NOMO-1 treated with DMSO at 0.1 percent for 48 hours (cell line): ENCODE measurements at regions not wholly inside any gene's neighbourhood (a gene's known extent, or its start where the extent isn't known, plus 50 kb on each side); places are given as distances from the start of the nearest gene placed in this dataset.

Source experiments
- DNase-seq: peaks from one replicate; lab custom pipeline; 2025; ENCODE audit not compliant: unreplicated experiment; lab: John Stamatoyannopoulos, UW

DNA sequence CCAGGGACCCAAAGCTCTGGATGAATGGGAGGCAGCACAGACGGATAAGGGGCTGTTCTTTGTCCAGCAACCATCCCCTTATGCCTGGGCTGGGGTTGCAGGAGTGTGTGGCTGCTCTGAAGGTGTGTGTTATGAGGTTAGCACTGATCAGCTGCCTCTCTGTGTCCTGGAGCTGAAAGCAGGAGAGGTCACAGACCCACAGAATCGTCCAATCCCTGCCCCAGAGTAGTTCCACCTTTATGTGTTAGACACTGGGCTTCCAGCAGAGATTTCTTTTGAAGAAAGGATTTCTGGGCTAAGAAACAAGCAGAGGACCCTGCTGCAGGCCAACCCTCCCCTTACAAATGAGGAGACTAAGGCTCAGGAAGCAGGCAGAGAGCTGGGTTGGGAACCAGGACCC, 62.4 kb downstream of the ARL6IP4 start:
- DNase-seq = no peak

DNA sequence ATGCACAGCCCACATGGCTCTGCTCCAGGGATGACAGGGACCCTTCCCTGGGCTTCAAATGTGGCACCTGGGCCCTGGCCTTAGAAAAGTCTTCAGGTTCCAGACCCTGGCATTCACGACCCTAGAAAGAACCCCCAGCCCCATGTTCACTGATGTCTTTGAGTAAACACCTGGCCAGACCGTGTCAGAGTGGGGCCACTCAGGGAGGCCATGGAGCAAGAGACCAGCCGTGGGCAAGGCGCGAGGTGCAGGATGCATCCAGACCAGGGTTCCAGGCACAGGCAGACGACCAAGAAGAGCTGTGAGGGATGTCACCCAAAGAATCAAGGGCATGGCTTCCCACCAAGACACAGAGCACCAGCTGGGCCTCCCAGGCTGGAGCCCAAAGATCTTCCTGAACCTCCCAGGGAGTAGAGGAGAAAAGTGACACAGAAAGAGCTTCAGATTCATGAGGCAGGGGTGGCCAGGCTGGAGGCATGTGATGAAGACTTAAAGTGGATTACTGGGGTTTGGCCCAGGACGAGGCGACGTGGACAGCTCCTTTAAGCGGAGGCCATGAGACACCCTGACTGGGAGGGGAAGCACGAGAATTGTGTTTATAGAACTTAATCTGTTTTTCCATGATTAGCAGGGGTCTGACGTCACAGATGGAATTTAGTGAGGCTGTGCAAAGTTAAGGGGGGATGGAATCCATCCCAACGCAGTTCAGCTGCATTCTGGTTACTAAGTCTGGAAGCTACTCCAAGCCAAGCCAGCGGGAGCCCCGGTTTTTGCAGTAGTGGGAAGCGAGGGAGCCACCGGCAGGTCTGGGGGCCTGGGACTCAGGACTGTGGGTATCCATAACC, 61.6 kb downstream of the ARL6IP4 start:
- no peak for DNase-seq

DNA sequence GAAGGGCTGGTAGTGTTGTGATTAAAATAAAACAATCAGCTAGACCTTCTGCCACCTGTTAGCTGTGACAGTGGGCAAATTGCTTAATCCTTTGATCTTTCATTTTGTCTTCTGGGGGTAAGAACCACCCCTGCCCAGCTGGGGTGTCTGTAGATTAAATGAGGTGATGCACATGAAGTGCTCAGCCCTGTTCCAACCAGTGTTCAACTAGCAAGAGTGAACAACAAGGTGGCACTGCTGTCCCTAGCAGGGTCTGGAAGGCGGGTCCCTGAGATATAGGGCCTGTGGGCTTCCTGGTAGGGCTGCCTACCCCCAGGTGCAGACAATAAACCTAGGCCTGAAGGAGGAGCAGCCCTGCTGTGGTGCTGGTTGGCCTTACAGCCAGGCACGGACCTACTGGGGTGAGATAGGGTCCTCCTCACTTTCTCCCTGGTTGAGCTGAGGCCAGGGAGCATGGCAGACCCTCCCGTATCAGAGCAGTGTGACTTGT, 60.6 kb downstream of the ARL6IP4 start:
- DNase-seq = no peak

DNA sequence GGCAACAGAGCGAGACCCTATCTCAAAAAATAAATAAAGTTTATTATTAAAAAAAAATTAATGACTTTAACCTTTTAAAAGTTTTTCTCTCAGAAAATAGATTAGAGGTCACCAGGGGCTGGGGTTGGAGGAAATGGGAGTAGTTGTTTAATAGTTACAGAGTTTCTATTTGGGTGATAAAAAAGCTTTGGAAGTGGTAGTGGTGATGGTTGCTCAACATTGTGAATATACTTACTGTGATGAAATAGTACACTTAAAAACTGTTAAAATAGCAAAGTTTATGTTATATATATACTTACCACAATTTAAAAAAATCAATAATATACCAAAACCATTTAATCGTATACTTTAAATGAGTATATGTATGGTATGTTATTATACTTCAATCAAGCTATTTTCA, 59.6 kb downstream of the ARL6IP4 start:
- peak; percentile 72 for DNase-seq

DNA sequence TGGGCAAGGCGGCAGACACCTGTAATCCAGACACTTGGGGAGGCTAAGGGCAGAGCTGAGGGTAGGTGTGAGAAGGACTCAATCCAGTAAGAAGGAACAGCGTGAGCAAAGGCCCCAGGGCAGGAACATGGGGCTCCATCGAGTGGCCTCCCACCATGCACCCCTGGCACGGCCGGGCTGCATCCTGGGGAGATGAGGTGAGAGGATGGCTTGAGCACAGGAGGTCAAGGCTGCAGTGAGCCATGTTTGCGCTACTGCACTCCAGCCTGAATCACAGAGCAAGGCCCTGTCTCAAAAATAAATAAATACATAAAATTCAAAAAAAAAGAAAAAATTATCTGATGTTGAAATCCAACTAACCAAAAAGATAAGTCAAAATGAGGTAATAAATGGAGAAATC, 58.5 kb downstream of the ARL6IP4 start:
- DNase-seq = no peak

DNA sequence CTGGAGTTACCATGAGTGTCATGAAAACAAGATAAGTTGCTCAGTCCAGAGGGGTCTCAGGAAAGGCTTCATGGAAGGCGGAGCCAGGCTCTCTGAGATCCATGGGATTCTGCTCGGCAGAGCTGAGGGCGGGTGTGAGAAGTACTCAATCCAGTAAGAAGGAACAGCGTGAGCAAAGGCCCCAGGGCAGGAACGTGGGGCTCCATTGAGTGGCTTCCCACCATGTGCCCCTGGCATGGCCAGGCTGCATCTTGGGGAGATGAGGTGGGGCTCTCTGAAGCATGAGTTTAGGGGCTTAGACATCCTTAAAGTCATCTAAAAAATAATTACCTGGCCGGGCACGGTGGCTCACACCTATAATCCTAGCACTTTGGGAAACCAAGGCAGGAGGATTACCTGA, 58.0 kb downstream of the ARL6IP4 start:
- no peak for DNase-seq

DNA sequence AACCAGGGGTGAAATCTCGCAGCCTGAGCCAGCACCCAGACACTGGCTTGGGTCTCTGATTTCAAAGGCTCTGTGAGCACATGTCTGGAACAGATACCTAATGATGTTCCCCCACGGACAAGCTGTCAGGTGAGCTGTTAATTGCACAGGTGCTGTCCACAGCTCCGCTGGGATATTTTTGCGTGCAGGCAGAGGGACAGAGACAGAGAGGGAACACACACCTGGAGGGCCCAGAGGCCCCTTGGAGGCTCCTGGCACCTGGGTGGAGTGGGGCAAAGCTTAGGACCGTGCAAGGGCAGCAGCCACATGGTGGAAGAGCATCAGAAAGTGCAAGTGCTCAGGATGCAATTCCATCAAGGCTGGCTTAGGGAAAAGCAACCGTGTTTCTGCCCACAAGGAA, 57.3 kb downstream of the ARL6IP4 start:
- no peak for DNase-seq

DNA sequence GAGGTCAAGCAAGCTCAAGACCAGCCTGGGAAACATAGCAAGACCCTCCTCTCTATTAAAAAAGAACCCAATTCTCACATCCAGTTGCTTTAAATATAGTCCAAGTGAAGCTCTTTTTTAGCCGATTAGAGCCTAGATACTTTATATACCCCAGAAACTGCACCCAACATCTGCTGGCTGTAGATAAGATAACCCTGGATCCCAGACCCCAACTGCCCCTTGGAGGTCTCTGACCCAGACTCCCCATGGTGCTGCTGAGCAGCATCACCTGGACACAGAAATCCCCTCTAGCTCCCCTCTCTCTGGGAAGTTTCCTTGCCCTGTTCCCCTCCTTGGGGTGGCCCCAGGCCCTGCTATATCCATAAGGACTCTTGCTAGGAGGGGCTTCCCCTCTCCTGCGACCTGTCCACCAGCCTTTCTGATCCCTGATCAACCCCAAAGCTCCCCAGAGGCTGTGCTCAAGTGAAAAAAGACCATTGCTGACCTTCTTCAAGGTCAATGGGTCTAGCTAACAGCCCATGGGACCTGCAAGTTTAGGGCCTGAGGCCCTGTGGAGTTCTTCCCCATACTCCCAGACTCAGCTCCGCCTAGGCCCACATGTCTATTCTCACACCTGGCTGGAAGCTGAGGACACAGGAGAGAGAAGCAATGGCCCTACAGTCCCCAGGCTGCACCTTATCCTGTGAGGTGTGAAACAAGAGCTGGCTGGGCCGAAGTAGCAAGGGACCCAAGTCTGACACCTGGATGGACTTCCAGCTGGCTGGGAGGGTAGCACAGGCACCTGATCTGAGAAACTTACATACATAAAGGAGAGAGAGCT, 56.2 kb downstream of the ARL6IP4 start:
- DNase-seq = no peak

DNA sequence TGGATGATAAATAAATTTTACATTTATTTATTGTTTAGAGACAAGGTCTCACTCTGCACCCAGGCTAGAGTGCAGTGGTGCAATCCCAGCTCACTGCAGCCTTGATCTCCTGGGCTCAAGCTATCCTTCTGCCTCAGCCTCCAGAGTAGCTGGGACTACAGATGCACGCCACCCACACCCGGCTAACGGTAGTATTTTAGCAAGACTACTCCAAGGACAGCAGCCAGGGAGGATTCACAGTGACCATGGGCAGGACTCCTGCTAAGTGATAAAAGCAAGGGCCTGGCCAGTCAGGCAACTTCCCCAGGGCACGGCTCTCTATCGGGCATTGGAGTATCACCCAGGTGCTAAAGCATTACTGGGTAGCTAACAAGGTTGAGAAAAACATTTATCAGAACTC, 55.4 kb downstream of the ARL6IP4 start:
- no peak for DNase-seq

DNA sequence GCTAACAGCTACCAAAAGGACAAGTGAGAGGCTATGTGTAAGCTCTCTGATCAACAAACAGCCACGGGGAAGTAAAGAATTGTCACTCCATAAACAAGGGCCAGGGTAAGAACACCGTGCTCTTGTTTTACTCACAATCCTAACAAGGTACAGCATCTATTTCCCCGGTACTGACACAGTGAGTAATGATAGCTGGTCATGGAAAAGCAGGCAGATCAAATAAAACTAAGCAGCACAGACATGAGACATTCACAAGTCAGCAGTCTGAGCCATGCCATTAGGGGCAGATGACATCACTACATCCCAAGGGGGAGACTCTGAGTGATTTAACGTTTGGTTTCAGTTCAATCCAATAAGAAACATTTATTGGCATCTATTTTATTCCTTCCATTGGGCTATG, 54.4 kb downstream of the ARL6IP4 start:
- DNase-seq = no peak

DNA sequence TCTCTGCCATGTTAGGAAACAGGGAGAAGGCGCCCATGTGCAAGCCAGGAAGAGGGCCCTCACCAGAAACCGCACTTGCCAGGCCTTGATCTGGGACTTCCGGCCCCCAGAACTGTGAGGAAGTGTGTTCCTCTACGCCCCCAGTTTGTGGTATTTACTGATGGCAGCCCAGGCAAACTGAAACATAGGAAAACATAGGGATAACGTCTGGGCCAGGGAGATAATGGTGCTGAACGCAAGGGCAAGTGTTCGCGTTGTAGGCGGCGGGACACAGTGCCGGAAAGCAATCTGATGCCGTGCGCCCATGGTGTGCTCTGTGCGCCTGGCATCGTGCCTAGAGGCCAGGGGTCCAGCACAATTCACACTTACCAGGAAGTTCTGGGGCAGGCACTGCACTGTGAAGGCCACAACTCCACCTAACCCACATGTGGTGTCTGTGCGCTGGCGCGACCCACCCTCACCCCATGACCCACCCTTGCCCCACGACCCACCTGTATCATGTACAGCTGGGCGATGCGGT, 53.6 kb downstream of the ARL6IP4 start:
- DNase-seq = no peak

DNA sequence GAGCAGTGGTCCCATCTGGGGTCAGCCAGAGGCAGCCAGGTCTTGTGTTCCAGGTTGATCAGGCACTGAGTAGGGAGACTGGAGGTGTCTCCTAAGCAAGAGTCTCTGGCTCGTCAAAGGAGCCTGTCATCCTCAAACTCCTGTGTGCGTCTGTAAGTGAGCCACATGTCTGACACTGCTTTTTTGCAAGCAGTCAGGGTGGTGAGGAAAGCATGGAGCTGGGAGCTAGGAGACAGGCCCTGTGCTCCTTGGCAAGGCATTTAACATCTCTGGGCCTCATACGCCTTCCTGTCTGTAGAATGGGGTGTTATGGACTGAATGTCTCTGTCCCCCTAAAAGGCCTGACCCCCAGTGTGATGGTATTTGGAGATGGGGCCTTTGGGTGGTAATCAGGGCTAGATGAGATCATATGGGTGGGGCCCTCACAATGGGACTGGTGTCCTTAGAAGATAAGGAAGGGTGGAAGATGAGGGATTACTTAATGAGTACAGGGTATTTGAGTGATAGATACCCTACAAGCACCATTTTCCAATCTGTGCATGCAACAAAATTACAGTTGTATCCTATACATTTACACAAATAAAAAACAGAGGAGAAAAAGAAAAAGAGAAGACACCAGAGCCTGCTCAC, 53.0 kb downstream of the ARL6IP4 start:
- no peak for DNase-seq

DNA sequence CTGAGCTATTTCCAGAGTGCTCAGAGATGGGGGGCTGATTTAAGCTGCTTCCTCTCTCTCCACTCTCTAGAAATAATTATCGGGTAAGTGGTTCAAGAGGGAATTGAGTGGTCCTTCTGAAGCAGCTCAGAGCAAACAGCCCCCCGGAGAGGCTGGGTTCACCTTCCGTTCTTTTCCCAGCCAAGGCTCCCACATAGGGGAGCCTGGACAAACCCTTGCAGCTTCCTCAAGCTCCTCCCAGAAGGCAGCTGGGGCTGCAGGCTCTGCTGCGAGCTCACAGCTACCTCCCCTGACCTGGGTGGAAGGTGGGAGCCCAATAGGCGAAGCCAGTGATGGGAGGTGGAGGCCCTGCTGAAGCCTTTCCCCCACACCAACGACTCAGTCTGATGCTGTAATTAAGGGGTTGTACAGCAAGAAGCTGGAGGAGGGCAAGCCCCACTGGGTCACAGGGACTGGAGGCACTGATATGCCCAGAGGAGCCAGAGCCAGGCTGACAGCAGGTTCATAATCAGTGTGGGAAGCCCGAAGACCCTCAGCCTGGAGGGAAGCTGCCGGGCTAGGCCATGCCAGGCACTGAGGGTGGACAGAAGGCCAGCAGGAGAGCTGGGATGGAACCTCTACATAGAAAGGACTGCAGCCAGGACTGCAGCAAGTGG, 52.4 kb downstream of the ARL6IP4 start:
- DNase-seq = no peak
